ENCODE measurements at regions not wholly inside any gene's neighbourhood (a gene's known extent, or its start where the extent isn't known, plus 50 kb on each side); places are given as distances from the start of the nearest gene placed in this dataset.
"Not testable (repeated sequence)": the region's sequence is repeated elsewhere in the genome, so short reads cannot be mapped to it uniquely, and the experiment has no call there.

- Mint-ChIP-seq H3K36me3 (peaks cover 7% of the 10 kb centered on the region), H3K27ac (peak overlapping the region; percentile 74 to 92 (median 81)), H3K4me1 (peaks cover 31 to 62% (median 53%) of the 10 kb centered on the region in 4 donors), H3K9me3 (no peaks in the 10 kb centered on the region), H3K4me3 (peak overlapping the region in 3 of 4 donors; percentile 16 to 71 (median 65)), H3K27me3 (no peaks in the 10 kb centered on the region)
- H3K4me1 ChIP-seq (ENCODE audit: control insufficient read depth, insufficient read depth, low read length, poor library complexity, severe bottlenecking): peaks cover 29% of the 10 kb centered on the region
- H3K27ac ChIP-seq (ENCODE audit: insufficient read depth, low read length, poor library complexity, severe bottlenecking): no peak overlapping the region
- peak in 1 of 3 donors; percentile 5 for DNase-seq
- ATAC-seq (ENCODE audit: low read depth in 2 of 2): no peak
- H3K4me3 ChIP-seq (ENCODE audit: low read depth, low read length): no peak overlapping the region
- no peaks in the 10 kb centered on the region for H3K36me3 ChIP-seq (ENCODE audit: control insufficient read depth, insufficient read depth, low read length)
- no peaks in the 10 kb centered on the region for H3K9me3 ChIP-seq (ENCODE audit: control insufficient read depth in 2 of 2, low read length in 2 of 2)
- H3K27me3 ChIP-seq (ENCODE audit: control insufficient read depth, insufficient read depth, low read length): no peaks in the 10 kb centered on the region
Observed at GRCh38 chr14:71557351-71557750, 374.9 kb upstream of the RGS6 start.

GRCh38 chr14:71558943-71559342 lies 373.3 kb upstream of the RGS6 start:
- not testable (repeated sequence) for H3K4me3 Mint-ChIP-seq; ATAC-seq (ENCODE audit: low read depth in 2 of 2); H3K9me3 ChIP-seq (ENCODE audit: control insufficient read depth in 2 of 2, low read length in 2 of 2); H3K27ac ChIP-seq (ENCODE audit: insufficient read depth, low read length, poor library complexity, severe bottlenecking); H3K36me3 ChIP-seq (ENCODE audit: control insufficient read depth, insufficient read depth, low read length); DNase-seq; H3K27ac Mint-ChIP-seq; H3K9me3 Mint-ChIP-seq; H3K4me3 ChIP-seq (ENCODE audit: low read depth, low read length); H3K27me3 Mint-ChIP-seq; H3K36me3 Mint-ChIP-seq; H3K27me3 ChIP-seq (ENCODE audit: control insufficient read depth, insufficient read depth, low read length)
- peaks cover 35 to 47% (median 43%) of the 10 kb centered on the region in 4 donors for H3K4me1 Mint-ChIP-seq
- H3K4me1 ChIP-seq (ENCODE audit: control insufficient read depth, insufficient read depth, low read length, poor library complexity, severe bottlenecking): peaks cover 26% of the 10 kb centered on the region

- peaks cover 7% of the 10 kb centered on the region for H3K36me3 Mint-ChIP-seq
- H3K9me3 Mint-ChIP-seq: no peaks in the 10 kb centered on the region
- no peaks in the 10 kb centered on the region for H3K27me3 Mint-ChIP-seq
- Histone ChIP-seq H3K4me3 (ENCODE audit: low read depth, low read length) (no peak overlapping the region), H3K4me1 (ENCODE audit: control insufficient read depth, insufficient read depth, low read length, poor library complexity, severe bottlenecking) (peaks cover 10% of the 10 kb centered on the region), H3K36me3 (ENCODE audit: control insufficient read depth, insufficient read depth, low read length) (no peaks in the 10 kb centered on the region), H3K9me3 (ENCODE audit: control insufficient read depth in 2 of 2, low read length in 2 of 2) (no peaks in the 10 kb centered on the region), H3K27me3 (ENCODE audit: control insufficient read depth, insufficient read depth, low read length) (no peaks in the 10 kb centered on the region), H3K27ac (ENCODE audit: insufficient read depth, low read length, poor library complexity, severe bottlenecking) (no peak overlapping the region)
- ATAC-seq (ENCODE audit: low read depth in 2 of 2): no peak
- H3K27ac Mint-ChIP-seq: no peak overlapping the region
- no peak overlapping the region for H3K4me3 Mint-ChIP-seq
- DNase-seq: no peak
- peaks cover 30 to 35% (median 32%) of the 10 kb centered on the region in 4 donors for H3K4me1 Mint-ChIP-seq
Observed at GRCh38 chr14:71560751-71561150, 371.5 kb upstream of the RGS6 start.

GRCh38 chr14:71563492-71564153 lies 368.6 kb upstream of the RGS6 start:
- peaks cover 10% of the 10 kb centered on the region for H3K4me1 ChIP-seq (ENCODE audit: control insufficient read depth, insufficient read depth, low read length, poor library complexity, severe bottlenecking)
- peak overlapping the region in 1 of 4 donors; percentile 56 for H3K4me3 Mint-ChIP-seq
- H3K36me3 Mint-ChIP-seq: peaks cover 2% of the 10 kb centered on the region
- H3K36me3 ChIP-seq (ENCODE audit: control insufficient read depth, insufficient read depth, low read length): no peaks in the 10 kb centered on the region
- H3K4me3 ChIP-seq (ENCODE audit: low read depth, low read length): no peak overlapping the region
- H3K9me3 Mint-ChIP-seq: no peaks in the 10 kb centered on the region
- H3K27ac Mint-ChIP-seq: no peak overlapping the region
- no peaks in the 10 kb centered on the region for H3K9me3 ChIP-seq (ENCODE audit: control insufficient read depth in 2 of 2, low read length in 2 of 2)
- no peaks in the 10 kb centered on the region for H3K27me3 Mint-ChIP-seq
- H3K27me3 ChIP-seq (ENCODE audit: control insufficient read depth, insufficient read depth, low read length): no peaks in the 10 kb centered on the region
- peaks cover 9 to 32% (median 21%) of the 10 kb centered on the region in 4 donors for H3K4me1 Mint-ChIP-seq
- DNase-seq (no peak), ATAC-seq (ENCODE audit: low read depth in 2 of 2) (no peak)
- no peak overlapping the region for H3K27ac ChIP-seq (ENCODE audit: insufficient read depth, low read length, poor library complexity, severe bottlenecking)

GRCh38 chr14:71566276-71566675 lies 366.0 kb upstream of the RGS6 start:
- Mint-ChIP-seq H3K27me3 (no peaks in the 10 kb centered on the region), H3K4me1 (peaks cover 5 to 36% (median 20%) of the 10 kb centered on the region in 4 donors), H3K4me3 (peak overlapping the region in 2 of 4 donors; percentile 10 to 11), H3K9me3 (no peaks in the 10 kb centered on the region), H3K36me3 (peaks cover 4% of the 10 kb centered on the region), H3K27ac (no peak overlapping the region)
- no peaks in the 10 kb centered on the region for H3K27me3 ChIP-seq (ENCODE audit: control insufficient read depth, insufficient read depth, low read length)
- peak; percentile 47 to 62 for ATAC-seq (ENCODE audit: low read depth in 2 of 2)
- peak overlapping the region; percentile 67 for H3K4me3 ChIP-seq (ENCODE audit: low read depth, low read length)
- H3K36me3 ChIP-seq (ENCODE audit: control insufficient read depth, insufficient read depth, low read length): no peaks in the 10 kb centered on the region
- H3K27ac ChIP-seq (ENCODE audit: insufficient read depth, low read length, poor library complexity, severe bottlenecking): no peak overlapping the region
- H3K9me3 ChIP-seq (ENCODE audit: control insufficient read depth in 2 of 2, low read length in 2 of 2): no peaks in the 10 kb centered on the region
- peak in 1 of 3 donors; percentile 59 for DNase-seq
- H3K4me1 ChIP-seq (ENCODE audit: control insufficient read depth, insufficient read depth, low read length, poor library complexity, severe bottlenecking): peaks cover 10% of the 10 kb centered on the region

- not testable (repeated sequence) for ATAC-seq (ENCODE audit: low read depth in 2 of 2); H3K4me1 ChIP-seq (ENCODE audit: control insufficient read depth, insufficient read depth, low read length, poor library complexity, severe bottlenecking); H3K27ac Mint-ChIP-seq; H3K36me3 Mint-ChIP-seq; H3K36me3 ChIP-seq (ENCODE audit: control insufficient read depth, insufficient read depth, low read length); DNase-seq; H3K9me3 Mint-ChIP-seq; H3K9me3 ChIP-seq (ENCODE audit: control insufficient read depth in 2 of 2, low read length in 2 of 2); H3K27ac ChIP-seq (ENCODE audit: insufficient read depth, low read length, poor library complexity, severe bottlenecking); H3K4me3 ChIP-seq (ENCODE audit: low read depth, low read length); H3K4me3 Mint-ChIP-seq; H3K27me3 ChIP-seq (ENCODE audit: control insufficient read depth, insufficient read depth, low read length); H3K27me3 Mint-ChIP-seq
- H3K4me1 Mint-ChIP-seq: peaks cover 5 to 36% (median 23%) of the 10 kb centered on the region in 4 donors
Observed at GRCh38 chr14:71567499-71568133, 364.6 kb upstream of the RGS6 start.

GRCh38 chr14:71574976-71575375 lies 357.3 kb upstream of the RGS6 start:
- no peak overlapping the region for H3K27ac Mint-ChIP-seq
- H3K27ac ChIP-seq (ENCODE audit: insufficient read depth, low read length, poor library complexity, severe bottlenecking): no peak overlapping the region
- ATAC-seq (ENCODE audit: low read depth in 2 of 2) (no peak), DNase-seq (no peak)
- H3K9me3 ChIP-seq (ENCODE audit: control insufficient read depth in 2 of 2, low read length in 2 of 2): no peaks in the 10 kb centered on the region
- peaks cover 8% of the 10 kb centered on the region for H3K4me1 ChIP-seq (ENCODE audit: control insufficient read depth, insufficient read depth, low read length, poor library complexity, severe bottlenecking)
- no peak overlapping the region for H3K4me3 ChIP-seq (ENCODE audit: low read depth, low read length)
- H3K4me1 Mint-ChIP-seq: peaks cover 14 to 27% (median 17%) of the 10 kb centered on the region in 4 donors
- H3K27me3 Mint-ChIP-seq: no peaks in the 10 kb centered on the region
- no peaks in the 10 kb centered on the region for H3K27me3 ChIP-seq (ENCODE audit: control insufficient read depth, insufficient read depth, low read length)
- H3K4me3 Mint-ChIP-seq: no peak overlapping the region
- H3K36me3 ChIP-seq (ENCODE audit: control insufficient read depth, insufficient read depth, low read length): no peaks in the 10 kb centered on the region
- peaks cover 8% of the 10 kb centered on the region for H3K36me3 Mint-ChIP-seq
- no peaks in the 10 kb centered on the region for H3K9me3 Mint-ChIP-seq

- no peaks in the 10 kb centered on the region for H3K27me3 ChIP-seq (ENCODE audit: control insufficient read depth, insufficient read depth, low read length)
- ATAC-seq (ENCODE audit: low read depth in 2 of 2) (no peak), DNase-seq (no peak)
- H3K4me3 ChIP-seq (ENCODE audit: low read depth, low read length): no peak overlapping the region
- no peaks in the 10 kb centered on the region for H3K9me3 ChIP-seq (ENCODE audit: control insufficient read depth in 2 of 2, low read length in 2 of 2)
- H3K36me3 ChIP-seq (ENCODE audit: control insufficient read depth, insufficient read depth, low read length): no peaks in the 10 kb centered on the region
- H3K4me1 ChIP-seq (ENCODE audit: control insufficient read depth, insufficient read depth, low read length, poor library complexity, severe bottlenecking): peaks cover 8% of the 10 kb centered on the region
- H3K4me3 Mint-ChIP-seq: no peak overlapping the region
- no peaks in the 10 kb centered on the region for H3K27me3 Mint-ChIP-seq
- peaks cover 4% of the 10 kb centered on the region for H3K36me3 Mint-ChIP-seq
- no peaks in the 10 kb centered on the region for H3K9me3 Mint-ChIP-seq
- H3K27ac ChIP-seq (ENCODE audit: insufficient read depth, low read length, poor library complexity, severe bottlenecking): no peak overlapping the region
- H3K4me1 Mint-ChIP-seq: peaks cover 10 to 27% (median 17%) of the 10 kb centered on the region in 4 donors
- no peak overlapping the region for H3K27ac Mint-ChIP-seq
Observed at GRCh38 chr14:71576472-71576871, 355.8 kb upstream of the RGS6 start.

All from CD4-positive, CD25-positive, alpha-beta regulatory T cell (primary cell).